CD4-positive, alpha-beta T cell treated with Interleukin-1 beta for 1 hour (primary cell): ENCODE measurements at regions not wholly inside any gene's neighbourhood (a gene's known extent, or its start where the extent isn't known, plus 50 kb on each side); places are given as distances from the start of the nearest gene placed in this dataset.
"Not testable (repeated sequence)": the region's sequence is repeated elsewhere in the genome, so short reads cannot be mapped to it uniquely, and the experiment has no call there.

ENCODE experiments used
- DNase-seq, 2 donors: peaks; one replicate each; pipeline ENCODE4 v3.0.0-alpha.2; 2020 to 2022

GRCh38 chr2:4049463-4049862, 346.1 kb downstream of the DCDC2C start:
- DNase-seq: no peak

- DNase-seq: no peak
Observed at GRCh38 chr2:4053769-4054493, 350.6 kb downstream of the DCDC2C start.

- no peak for DNase-seq
Observed at GRCh38 chr2:4066217-4066616, 362.8 kb downstream of the DCDC2C start.

GRCh38 chr2:4073026-4073569, 369.7 kb downstream of the DCDC2C start:
- no peak for DNase-seq

- DNase-seq: no peak
Observed at GRCh38 chr2:4077017-4077416, 373.6 kb downstream of the DCDC2C start.

- no peak for DNase-seq
Observed at GRCh38 chr2:4085186-4085585, 381.8 kb downstream of the DCDC2C start.

GRCh38 chr2:4090668-4091630, 387.6 kb downstream of the DCDC2C start:
- DNase-seq: no peak

- no peak for DNase-seq
Observed at GRCh38 chr2:4091869-4092268, 388.5 kb downstream of the DCDC2C start.

- DNase-seq: no peak
Observed at GRCh38 chr2:4094743-4095142, 391.4 kb downstream of the DCDC2C start.

GRCh38 chr2:4096978-4097766, 393.8 kb downstream of the DCDC2C start:
- no peak for DNase-seq

- no peak for DNase-seq
Observed at GRCh38 chr2:4098137-4098536, 394.8 kb downstream of the DCDC2C start.

- no peak for DNase-seq
Observed at GRCh38 chr2:4101936-4102335, 398.6 kb downstream of the DCDC2C start.

- DNase-seq: no peak
Observed at GRCh38 chr2:4107179-4107578, 403.8 kb downstream of the DCDC2C start.

GRCh38 chr2:4110273-4110672, 406.9 kb downstream of the DCDC2C start:
- DNase-seq: no peak

GRCh38 chr2:4115435-4115834, 412.1 kb downstream of the DCDC2C start:
- DNase-seq: not testable (repeated sequence)

- no peak for DNase-seq
Observed at GRCh38 chr2:4122726-4123125, 419.4 kb downstream of the DCDC2C start.

- DNase-seq: no peak
Observed at GRCh38 chr2:4130651-4131050, 427.3 kb downstream of the DCDC2C start.

GRCh38 chr2:4134551-4135550, 431.5 kb downstream of the DCDC2C start:
- no peak for DNase-seq

GRCh38 chr2:4135765-4136164, 432.4 kb downstream of the DCDC2C start:
- no peak for DNase-seq

- DNase-seq: no peak
Observed at GRCh38 chr2:4139316-4139715, 435.9 kb downstream of the DCDC2C start.

GRCh38 chr2:4139731-4140130, 436.4 kb downstream of the DCDC2C start:
- no peak for DNase-seq
